ENCODE measurements at regions not wholly inside any gene's neighbourhood (a gene's known extent, or its start where the extent isn't known, plus 50 kb on each side); places are given as distances from the start of the nearest gene placed in this dataset.

DNA sequence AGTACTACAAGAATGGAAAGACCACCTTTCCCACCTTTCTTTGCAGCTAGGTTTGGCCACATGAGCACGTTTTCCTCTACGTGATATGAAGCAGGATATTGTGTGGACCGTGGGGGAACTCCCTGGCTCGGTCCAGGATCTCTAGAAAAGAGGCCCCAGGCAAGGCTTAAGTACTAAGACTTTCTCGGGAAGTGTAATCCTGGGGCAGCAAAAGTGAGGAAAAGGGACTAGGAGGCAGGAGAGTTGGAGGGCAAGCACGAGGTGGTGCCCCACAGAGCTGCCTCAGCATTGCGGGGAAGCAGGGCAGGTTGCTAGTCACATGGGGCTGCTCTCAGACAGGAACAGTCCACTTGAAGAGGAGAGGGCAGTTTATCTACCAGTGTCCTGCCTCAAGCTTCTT lies 235.1 kb downstream of the GADD45G start:
- Histone ChIP-seq H3K79me2 (ENCODE audit: control insufficient read depth, insufficient read depth, low read length) (no peaks in the 10 kb centered on the region), H3K9me3 (ENCODE audit: control insufficient read depth, low read depth, low read length) (no peaks in the 10 kb centered on the region), H3K9ac (ENCODE audit: control insufficient read depth, extremely low read depth, insufficient read depth, low read length) (no peak overlapping the region), H3K36me3 (ENCODE audit: control insufficient read depth in 2 of 2, extremely low read depth in 1 of 2, insufficient read depth in 2 of 2, low read length in 2 of 2) (no peaks in the 10 kb centered on the region), H3K9me1 (ENCODE audit: control insufficient read depth, extremely low read depth, insufficient read depth, low read length) (no peaks in the 10 kb centered on the region), H3K4me1 (ENCODE audit: control insufficient read depth, extremely low read depth, insufficient read depth, low read length) (no peaks in the 10 kb centered on the region), H3K27ac (ENCODE audit: control insufficient read depth, insufficient read depth, low read length) (no peak overlapping the region), H4K20me1 (ENCODE audit: control insufficient read depth, extremely low read depth, insufficient read depth, low read length) (no peaks in the 10 kb centered on the region), H2AFZ (ENCODE audit: control insufficient read depth, low read length) (no peak overlapping the region), H3K27me3 (ENCODE audit: control insufficient read depth, extremely low read depth, insufficient read depth, low read length) (peaks cover 11% of the 10 kb centered on the region), H3K4me2 (ENCODE audit: control insufficient read depth, extremely low read depth, insufficient read depth, low read depth, low read length) (no peak overlapping the region), H3K4me3 (ENCODE audit: control insufficient read depth in 2 of 3, extremely low read depth in 1 of 3, insufficient read depth in 2 of 3, low read depth in 1 of 3, low read length in 3 of 3) (no peak overlapping the region)
- no peak for TF ChIP-seq EZH2 (IDR thresholded peaks at IDR 0.05; ENCODE audit: low read length)
- TF ChIP-seq, protein P1, sequence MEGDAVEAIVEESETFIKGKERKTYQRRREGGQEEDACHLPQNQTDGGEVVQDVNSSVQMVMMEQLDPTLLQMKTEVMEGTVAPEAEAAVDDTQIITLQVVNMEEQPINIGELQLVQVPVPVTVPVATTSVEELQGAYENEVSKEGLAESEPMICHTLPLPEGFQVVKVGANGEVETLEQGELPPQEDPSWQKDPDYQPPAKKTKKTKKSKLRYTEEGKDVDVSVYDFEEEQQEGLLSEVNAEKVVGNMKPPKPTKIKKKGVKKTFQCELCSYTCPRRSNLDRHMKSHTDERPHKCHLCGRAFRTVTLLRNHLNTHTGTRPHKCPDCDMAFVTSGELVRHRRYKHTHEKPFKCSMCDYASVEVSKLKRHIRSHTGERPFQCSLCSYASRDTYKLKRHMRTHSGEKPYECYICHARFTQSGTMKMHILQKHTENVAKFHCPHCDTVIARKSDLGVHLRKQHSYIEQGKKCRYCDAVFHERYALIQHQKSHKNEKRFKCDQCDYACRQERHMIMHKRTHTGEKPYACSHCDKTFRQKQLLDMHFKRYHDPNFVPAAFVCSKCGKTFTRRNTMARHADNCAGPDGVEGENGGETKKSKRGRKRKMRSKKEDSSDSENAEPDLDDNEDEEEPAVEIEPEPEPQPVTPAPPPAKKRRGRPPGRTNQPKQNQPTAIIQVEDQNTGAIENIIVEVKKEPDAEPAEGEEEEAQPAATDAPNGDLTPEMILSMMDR (optimal IDR thresholded peaks at IDR 0.05 in 1 of 3, IDR thresholded peaks at IDR 0.05 in 1 of 3, conservative IDR thresholded peaks at IDR 0.05 in 1 of 3; ENCODE audit: extremely low read depth in 1 of 3, insufficient read depth in 2 of 3, low read length in 3 of 3) = no peak
- FAIRE-seq (no peak), DNase-seq (ENCODE audit: low read depth, low spot score) (no peak)
- dilution Hi-C loops (cut with MboI; ENCODE audit: extremely low pct_ligation_motif_present, low sequenced_read_pairs) = loop anchor here (5.0 kb wide), 1 partner anchor 68 kb away; no protein-coding TSS in a partner anchor

DNA sequence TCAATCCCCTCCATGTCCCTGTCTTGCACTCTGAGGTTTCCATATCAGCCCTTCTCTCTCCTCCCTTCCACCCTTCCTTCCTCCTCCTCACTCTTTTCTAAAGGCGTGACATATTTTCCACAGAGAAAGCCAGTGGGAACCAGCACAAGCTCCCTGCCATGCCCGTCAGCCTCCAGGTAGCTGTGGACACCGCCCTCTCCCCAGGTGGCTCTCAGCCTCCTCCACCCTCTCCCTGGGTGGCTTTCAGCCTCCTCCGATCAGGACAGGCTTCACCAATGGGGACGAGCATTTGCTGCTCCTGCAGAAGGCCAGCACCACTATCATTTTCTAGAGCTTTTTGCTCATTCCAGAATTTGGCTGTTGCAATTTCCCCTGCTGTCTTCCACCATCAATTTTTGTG lies 236.6 kb downstream of the GADD45G start:
- Histone ChIP-seq H3K36me3 (ENCODE audit: control insufficient read depth in 2 of 2, extremely low read depth in 1 of 2, insufficient read depth in 2 of 2, low read length in 2 of 2) (no peaks in the 10 kb centered on the region), H3K9me3 (ENCODE audit: control insufficient read depth, low read depth, low read length) (no peaks in the 10 kb centered on the region), H4K20me1 (ENCODE audit: control insufficient read depth, extremely low read depth, insufficient read depth, low read length) (no peaks in the 10 kb centered on the region), H3K79me2 (ENCODE audit: control insufficient read depth, insufficient read depth, low read length) (no peaks in the 10 kb centered on the region), H3K9me1 (ENCODE audit: control insufficient read depth, extremely low read depth, insufficient read depth, low read length) (no peaks in the 10 kb centered on the region), H3K4me3 (ENCODE audit: control insufficient read depth in 2 of 3, extremely low read depth in 1 of 3, insufficient read depth in 2 of 3, low read depth in 1 of 3, low read length in 3 of 3) (no peak overlapping the region), H3K27me3 (ENCODE audit: control insufficient read depth, extremely low read depth, insufficient read depth, low read length) (peaks cover 11% of the 10 kb centered on the region), H3K4me2 (ENCODE audit: control insufficient read depth, extremely low read depth, insufficient read depth, low read depth, low read length) (no peak overlapping the region), H3K9ac (ENCODE audit: control insufficient read depth, extremely low read depth, insufficient read depth, low read length) (no peak overlapping the region), H3K4me1 (ENCODE audit: control insufficient read depth, extremely low read depth, insufficient read depth, low read length) (no peaks in the 10 kb centered on the region), H2AFZ (ENCODE audit: control insufficient read depth, low read length) (no peak overlapping the region), H3K27ac (ENCODE audit: control insufficient read depth, insufficient read depth, low read length) (no peak overlapping the region)
- no peak for TF ChIP-seq EZH2 (IDR thresholded peaks at IDR 0.05; ENCODE audit: low read length)
- TF ChIP-seq, protein P1 (optimal IDR thresholded peaks at IDR 0.05 in 1 of 3, IDR thresholded peaks at IDR 0.05 in 1 of 3, conservative IDR thresholded peaks at IDR 0.05 in 1 of 3; ENCODE audit: extremely low read depth in 1 of 3, insufficient read depth in 2 of 3, low read length in 3 of 3) = no peak
- dilution Hi-C loops (cut with MboI; ENCODE audit: extremely low pct_ligation_motif_present, low sequenced_read_pairs) = loop anchor here (5.0 kb wide), 1 partner anchor 69 kb away; no protein-coding TSS in a partner anchor
- DNase-seq (ENCODE audit: low read depth, low spot score) (no peak), FAIRE-seq (no peak)

All from keratinocyte (primary cell).